ENCODE measurements at regions not wholly inside any gene's neighbourhood (a gene's known extent, or its start where the extent isn't known, plus 50 kb on each side); places are given as distances from the start of the nearest gene placed in this dataset.

DNA sequence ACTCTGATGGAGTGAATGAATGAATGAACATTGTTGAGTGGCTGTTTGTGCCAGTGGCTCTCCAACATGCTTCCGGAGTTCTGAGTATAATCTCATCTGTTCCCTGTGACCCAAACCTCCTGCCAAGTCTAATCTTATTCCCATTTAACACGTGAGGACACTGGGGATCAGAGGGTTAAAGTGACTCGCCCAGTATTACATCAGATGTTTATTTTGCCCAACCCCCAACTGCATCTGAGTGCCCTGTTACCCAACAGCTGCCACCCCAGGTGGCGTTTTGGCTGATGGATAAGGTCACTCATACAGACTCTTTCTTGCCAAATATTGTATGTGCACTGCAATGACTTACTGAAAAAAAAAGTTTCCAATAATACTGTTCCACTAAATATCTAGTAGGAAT lies 210.9 kb downstream of the EXOC5 start:
- TF ChIP-seq, protein P1, sequence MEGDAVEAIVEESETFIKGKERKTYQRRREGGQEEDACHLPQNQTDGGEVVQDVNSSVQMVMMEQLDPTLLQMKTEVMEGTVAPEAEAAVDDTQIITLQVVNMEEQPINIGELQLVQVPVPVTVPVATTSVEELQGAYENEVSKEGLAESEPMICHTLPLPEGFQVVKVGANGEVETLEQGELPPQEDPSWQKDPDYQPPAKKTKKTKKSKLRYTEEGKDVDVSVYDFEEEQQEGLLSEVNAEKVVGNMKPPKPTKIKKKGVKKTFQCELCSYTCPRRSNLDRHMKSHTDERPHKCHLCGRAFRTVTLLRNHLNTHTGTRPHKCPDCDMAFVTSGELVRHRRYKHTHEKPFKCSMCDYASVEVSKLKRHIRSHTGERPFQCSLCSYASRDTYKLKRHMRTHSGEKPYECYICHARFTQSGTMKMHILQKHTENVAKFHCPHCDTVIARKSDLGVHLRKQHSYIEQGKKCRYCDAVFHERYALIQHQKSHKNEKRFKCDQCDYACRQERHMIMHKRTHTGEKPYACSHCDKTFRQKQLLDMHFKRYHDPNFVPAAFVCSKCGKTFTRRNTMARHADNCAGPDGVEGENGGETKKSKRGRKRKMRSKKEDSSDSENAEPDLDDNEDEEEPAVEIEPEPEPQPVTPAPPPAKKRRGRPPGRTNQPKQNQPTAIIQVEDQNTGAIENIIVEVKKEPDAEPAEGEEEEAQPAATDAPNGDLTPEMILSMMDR (IDR thresholded peaks at IDR 0.05; ENCODE audit: borderline replicate concordance, extremely low read depth, low read length, poor library complexity, severe bottlenecking): no peak
- no peak for TF ChIP-seq EZH2 (IDR thresholded peaks at IDR 0.05; ENCODE audit: borderline replicate concordance, low read depth, low read length, severe bottlenecking)

All from DND-41 (cell line).